Peyer's patch (tissue), 4 donors: ENCODE measurements at regions not wholly inside any gene's neighbourhood (a gene's known extent, or its start where the extent isn't known, plus 50 kb on each side); places are given as distances from the start of the nearest gene placed in this dataset.

ENCODE experiments used
- DNase-seq, 3 donors: peaks; one replicate each; pipeline ENCODE4 v3.0.0-alpha.2; 2017 to 2019
- H3K27ac ChIP-seq, 4 donors: fragments of 200-600 bp; sonication (generic); one replicate each; pipeline ENCODE4 v1.5.1; 2016 to 2019
- H3K27me3 ChIP-seq, 2 donors: fragments of 200-600 bp; sonication (generic); one replicate each; pipeline ENCODE4 v1.5.1; 2019
- H3K36me3 ChIP-seq, 3 donors: fragments of 200-600 bp; sonication (generic); one replicate each; pipeline ENCODE4 v1.5.1; 2016 to 2019
- H3K4me1 ChIP-seq, 4 donors: fragments of 200-600 bp; sonication (generic); one replicate each; pipeline ENCODE4 v1.5.1; 2016 to 2019
- H3K4me3 ChIP-seq, 4 donors: fragments of 200-600 bp; sonication (generic); 1 replicate in 3 of 4; 2 replicates in 1 of 4; pipeline ENCODE4 v1.5.1; 2016 to 2019; ENCODE audit warnings: mild to moderate bottlenecking in 1 of 4
- H3K9me3 ChIP-seq, 4 donors: fragments of 200-600 bp; sonication (generic); one replicate each; pipeline ENCODE4 v1.5.1; 2016 to 2019; ENCODE audit warnings: mild to moderate bottlenecking in 1 of 4
- POLR2A ChIP-seq, 2 donors: fragments of 450-650 bp; IDR thresholded peaks; one replicate each; pipeline ENCODE4 v1.5.1; 2017; ENCODE audit warnings: antibody characterized with exemption in 2 of 2, mild to moderate bottlenecking in 2 of 2, moderate library complexity in 2 of 2
- TF ChIP-seq, protein P1 (sequence below), 6 experiments: fragments of 450-650 bp in 4 of 6; fragments of 200-600 bp in 2 of 6; sonication (generic) in 1 of 6; IDR thresholded peaks; one replicate each; pipeline ENCODE4 v1.5.1; 2017 to 2019; ENCODE audit warnings: antibody characterized with exemption in 6 of 6, mild to moderate bottlenecking in 3 of 6, moderate library complexity in 1 of 6

- H3K9me3 ChIP-seq, result no peaks in the 10 kb centered on the region
- TF ChIP-seq, protein P1, sequence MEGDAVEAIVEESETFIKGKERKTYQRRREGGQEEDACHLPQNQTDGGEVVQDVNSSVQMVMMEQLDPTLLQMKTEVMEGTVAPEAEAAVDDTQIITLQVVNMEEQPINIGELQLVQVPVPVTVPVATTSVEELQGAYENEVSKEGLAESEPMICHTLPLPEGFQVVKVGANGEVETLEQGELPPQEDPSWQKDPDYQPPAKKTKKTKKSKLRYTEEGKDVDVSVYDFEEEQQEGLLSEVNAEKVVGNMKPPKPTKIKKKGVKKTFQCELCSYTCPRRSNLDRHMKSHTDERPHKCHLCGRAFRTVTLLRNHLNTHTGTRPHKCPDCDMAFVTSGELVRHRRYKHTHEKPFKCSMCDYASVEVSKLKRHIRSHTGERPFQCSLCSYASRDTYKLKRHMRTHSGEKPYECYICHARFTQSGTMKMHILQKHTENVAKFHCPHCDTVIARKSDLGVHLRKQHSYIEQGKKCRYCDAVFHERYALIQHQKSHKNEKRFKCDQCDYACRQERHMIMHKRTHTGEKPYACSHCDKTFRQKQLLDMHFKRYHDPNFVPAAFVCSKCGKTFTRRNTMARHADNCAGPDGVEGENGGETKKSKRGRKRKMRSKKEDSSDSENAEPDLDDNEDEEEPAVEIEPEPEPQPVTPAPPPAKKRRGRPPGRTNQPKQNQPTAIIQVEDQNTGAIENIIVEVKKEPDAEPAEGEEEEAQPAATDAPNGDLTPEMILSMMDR (IDR thresholded peaks at IDR 0.05), result no peak
- TF ChIP-seq POLR2A (IDR thresholded peaks at IDR 0.05), result no peak
- H3K27me3 ChIP-seq, result no peaks in the 10 kb centered on the region
- no peak for DNase-seq
- no peaks in the 10 kb centered on the region for H3K4me1 ChIP-seq
- H3K27ac ChIP-seq, result no peak overlapping the region
- H3K4me3 ChIP-seq, result no peak overlapping the region
- no peaks in the 10 kb centered on the region for H3K36me3 ChIP-seq
Observed at GRCh38 chr5:2052687-2053086, 170.0 kb upstream of the IRX4 start.

DNA sequence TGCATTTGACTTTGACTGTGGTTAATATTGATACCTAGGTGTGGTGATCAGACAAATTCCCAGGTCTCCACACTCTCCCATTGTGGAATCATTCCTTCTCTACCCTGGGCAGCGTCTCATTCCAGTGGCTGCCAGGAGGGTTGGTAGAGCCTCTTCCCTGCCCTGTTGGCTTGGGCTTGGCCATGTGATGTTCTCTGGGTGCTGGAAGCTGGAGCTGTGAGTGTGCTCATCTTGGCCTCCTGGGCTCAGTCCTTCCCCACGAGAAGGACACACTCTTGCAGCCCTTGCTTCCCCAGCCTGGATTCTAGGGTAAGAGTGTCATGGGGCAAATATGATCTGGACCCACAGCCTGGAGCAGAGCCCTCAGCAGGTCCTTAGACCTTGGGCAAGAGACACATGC is 167.2 kb upstream of the IRX4 start:
- H3K9me3 ChIP-seq, result no peaks in the 10 kb centered on the region
- no peaks in the 10 kb centered on the region for H3K36me3 ChIP-seq
- H3K4me1 ChIP-seq, result no peaks in the 10 kb centered on the region
- H3K27ac ChIP-seq, result no peak overlapping the region
- H3K4me3 ChIP-seq, result no peak overlapping the region
- H3K27me3 ChIP-seq, result no peaks in the 10 kb centered on the region
- no peak for DNase-seq
- no peak for TF ChIP-seq POLR2A (IDR thresholded peaks at IDR 0.05)
- TF ChIP-seq, protein P1 (IDR thresholded peaks at IDR 0.05), result no peak

- Histone ChIP-seq H3K36me3 (no peaks in the 10 kb centered on the region), H3K27ac (no peak overlapping the region), H3K4me1 (no peaks in the 10 kb centered on the region), H3K27me3 (no peaks in the 10 kb centered on the region), H3K4me3 (no peak overlapping the region), H3K9me3 (no peaks in the 10 kb centered on the region)
- no peak for TF ChIP-seq POLR2A (IDR thresholded peaks at IDR 0.05)
- TF ChIP-seq, protein P1 (IDR thresholded peaks at IDR 0.05), result no peak
- no peak for DNase-seq
Observed at GRCh38 chr5:2048664-2049063, 165.9 kb upstream of the IRX4 start.

GRCh38 chr5:2047341-2047927 is 164.7 kb upstream of the IRX4 start:
- no peak overlapping the region for H3K27ac ChIP-seq

DNA sequence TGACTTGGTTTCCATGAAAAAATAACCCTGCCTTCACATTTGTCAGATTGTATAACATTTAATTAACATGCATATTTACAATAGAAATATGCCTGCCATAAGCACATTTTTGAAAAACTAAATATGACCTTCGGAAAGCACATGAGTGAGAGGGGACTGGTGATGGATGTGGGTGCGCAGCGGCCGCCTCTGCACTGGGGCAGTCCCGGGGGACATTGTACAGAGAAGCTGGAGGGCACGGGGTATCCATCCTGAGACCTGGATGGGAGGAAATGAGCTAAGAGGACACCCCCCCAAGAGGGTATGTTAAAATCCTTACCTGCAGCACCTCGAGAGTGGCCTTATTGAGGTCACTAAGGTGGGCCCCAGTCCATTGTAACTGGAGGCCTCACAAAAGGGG is 161.3 kb upstream of the IRX4 start:
- Histone ChIP-seq H3K27ac (no peak overlapping the region), H3K36me3 (no peaks in the 10 kb centered on the region), H3K4me3 (no peak overlapping the region), H3K27me3 (no peaks in the 10 kb centered on the region), H3K9me3 (no peaks in the 10 kb centered on the region), H3K4me1 (no peaks in the 10 kb centered on the region)
- DNase-seq, result no peak
- no peak for TF ChIP-seq POLR2A (IDR thresholded peaks at IDR 0.05)
- TF ChIP-seq, protein P1 (IDR thresholded peaks at IDR 0.05), result no peak

More at GRCh38 chr5:2047341-2047927, 164.7 kb upstream of the IRX4 start:
- Histone ChIP-seq H3K4me1 (no peaks in the 10 kb centered on the region), H3K4me3 (no peak overlapping the region), H3K9me3 (no peaks in the 10 kb centered on the region), H3K27me3 (no peaks in the 10 kb centered on the region), H3K36me3 (no peaks in the 10 kb centered on the region)
- TF ChIP-seq POLR2A (IDR thresholded peaks at IDR 0.05), result no peak
- TF ChIP-seq, protein P1 (IDR thresholded peaks at IDR 0.05), result no peak
- no peak for DNase-seq

DNA sequence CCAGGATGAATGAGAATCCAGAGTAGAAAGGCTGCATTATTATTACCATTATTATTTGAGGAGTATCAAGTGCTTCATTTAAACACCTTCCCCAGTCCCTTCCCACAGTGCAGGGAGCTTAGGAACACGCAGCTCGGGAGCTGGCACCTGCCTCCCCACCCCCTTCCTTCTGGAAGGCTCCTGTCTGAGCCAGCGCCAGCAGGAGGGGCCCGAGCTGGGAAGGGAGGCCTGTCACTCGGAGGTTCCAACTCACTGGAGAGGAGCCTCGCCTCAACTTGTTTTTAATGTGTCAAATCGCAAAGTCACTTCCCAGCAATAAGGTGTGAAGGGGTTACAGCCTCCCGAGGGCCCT is 156.4 kb upstream of the IRX4 start:
- H3K4me3 ChIP-seq, result no peak overlapping the region
- H3K27ac ChIP-seq, result no peak overlapping the region
- DNase-seq, result no peak

More for the DNA sequence above, 156.4 kb upstream of the IRX4 start:
- H3K9me3 ChIP-seq, result no peaks in the 10 kb centered on the region
- no peak for TF ChIP-seq POLR2A (IDR thresholded peaks at IDR 0.05)
- TF ChIP-seq, protein P1 (IDR thresholded peaks at IDR 0.05), result no peak
- H3K4me1 ChIP-seq, result peaks cover 0 to 5% (median 2%) of the 10 kb centered on the region in 4 donors
- peaks cover 0 to 4% of the 10 kb centered on the region in 2 donors for H3K27me3 ChIP-seq
- no peaks in the 10 kb centered on the region for H3K36me3 ChIP-seq
